H1 (cell line): ENCODE measurements at regions not wholly inside any gene's neighbourhood (a gene's known extent, or its start where the extent isn't known, plus 50 kb on each side); places are given as distances from the start of the nearest gene placed in this dataset.

Experiments
- CTCF ChIA-PET: fragments of 300-600 bp; sonication (Branson Sonifier 250); formaldehyde crosslinking; loops from one replicate; lab custom pipeline; 2021; ENCODE audit not compliant: partially characterized antibody; lab: Charles Lee
- POLR2A ChIA-PET: fragments of 300-600 bp; sonication (Branson Sonifier 250); formaldehyde crosslinking; loops from one replicate; lab custom pipeline; 2021; ENCODE audit warnings: inconsistent platforms; ENCODE audit not compliant: partially characterized antibody; lab: Charles Lee
- DNase-seq, 2 experiments: peaks; one replicate each; pipeline versions ENCODE4 v3.0.0 to v3.0.0-alpha.2; 2010 to 2022; ENCODE audit warnings: low spot score in 2 of 2, low read depth in 1 of 2, mixed read lengths in 1 of 2
- FAIRE-seq: peaks from 2 replicates; lab custom pipeline; 2011; peaks lifted over from hg19 to GRCh38; lab: Jason Lieb, UNC
- H2AFZ ChIP-seq: 2 replicates; pipeline ENCODE4 v1.8.1; 2012; ENCODE audit warnings: low read length, inconsistent platforms
- H2AK5ac ChIP-seq: 2 replicates; pipeline ENCODE4 v1.6.1; 2013; ENCODE audit warnings: low read depth, low read length
- H2BK120ac ChIP-seq: replicated peaks from 2 replicates; pipeline ENCODE3; 2013; ENCODE audit warnings: low read depth, low read length, inconsistent platforms
- H2BK12ac ChIP-seq: 2 replicates; pipeline ENCODE4 v1.6.1; 2013; ENCODE audit warnings: low read depth, low read length
- H2BK15ac ChIP-seq: 2 replicates; pipeline ENCODE4 v1.6.1; 2013; ENCODE audit warnings: low read length
- H2BK20ac ChIP-seq: 2 replicates; pipeline ENCODE4 v1.6.1; 2013; ENCODE audit warnings: low read length
- H2BK5ac ChIP-seq: 2 replicates; pipeline ENCODE4 v1.6.1; 2013; ENCODE audit warnings: low read depth, low read length
- H3K14ac ChIP-seq: 2 replicates; pipeline ENCODE4 v1.6.1; 2013; ENCODE audit warnings: inconsistent platforms; ENCODE audit not compliant: insufficient read length
- H3K18ac ChIP-seq: 2 replicates; pipeline ENCODE4 v1.6.1; 2013; ENCODE audit warnings: low read length; ENCODE audit errors: extremely low read depth
- H3K23ac ChIP-seq: 2 replicates; pipeline ENCODE4 v1.6.1; 2013; ENCODE audit warnings: inconsistent platforms; ENCODE audit not compliant: insufficient read length
- H3K23me2 ChIP-seq: 2 replicates; pipeline ENCODE4 v1.6.1; 2013; ENCODE audit warnings: low read depth, low read length
- H3K27ac ChIP-seq: 2 replicates; pipeline ENCODE4 v1.6.1; 2011; ENCODE audit warnings: low read depth, low read length, inconsistent platforms
- H3K27me3 ChIP-seq, 4 experiments: replicated peaks in 1 of 4; 1 replicate in 1 of 4; 2 replicates in 3 of 4; pipeline versions ENCODE4 v1.6.1 to v1.8.1; 2011 to 2013; ENCODE audit warnings: low read length in 3 of 4, mild to moderate bottlenecking in 3 of 4, inconsistent platforms in 2 of 4, mixed read lengths in 2 of 4, moderate library complexity in 1 of 4; ENCODE audit not compliant: control insufficient read depth in 3 of 4, insufficient read depth in 3 of 4; ENCODE audit errors: extremely low read depth in 1 of 4
- H3K36me3 ChIP-seq, 4 experiments: 2 replicates each; pipeline versions ENCODE4 v1.6.1 to v1.8.1; 2011 to 2013; ENCODE audit warnings: mild to moderate bottlenecking in 4 of 4, low read length in 3 of 4, moderate library complexity in 2 of 4, control low read depth in 1 of 4, inconsistent platforms in 1 of 4; ENCODE audit not compliant: insufficient read depth in 4 of 4, control insufficient read depth in 2 of 4
- H3K4ac ChIP-seq: replicated peaks from 2 replicates; pipeline ENCODE3; 2013; ENCODE audit warnings: low read length, low read depth, mixed read lengths, inconsistent platforms; ENCODE audit not compliant: insufficient read length
- H3K4me1 ChIP-seq, 4 experiments: replicated peaks in 1 of 4; 1 replicate in 1 of 4; 2 replicates in 3 of 4; pipeline versions ENCODE4 v1.6.1 to v1.8.1; 2011 to 2013; ENCODE audit warnings: low read length in 3 of 4, inconsistent platforms in 2 of 4, mixed read lengths in 1 of 4; ENCODE audit not compliant: insufficient read depth in 4 of 4, control insufficient read depth in 3 of 4
- H3K4me2 ChIP-seq, 2 experiments: 2 replicates each; pipeline versions ENCODE4 v1.6.1 to v1.8.1; 2011 to 2013; ENCODE audit warnings: low read depth in 2 of 2, low read length in 2 of 2, control low read depth in 1 of 2, inconsistent platforms in 1 of 2, mild to moderate bottlenecking in 1 of 2; ENCODE audit not compliant: insufficient read depth in 1 of 2
- H3K4me3 ChIP-seq, 4 experiments: fragments of 200-600, 300-600 bp in 1 of 4; sonication (generic), shearing (Covaris generic), sonication (Bioruptor Twin) in 1 of 4; 2 replicates each; pipeline versions ENCODE4 v1.5.1 to v1.8.1; 2011 to 2016; ENCODE audit warnings: low read length in 4 of 4, low read depth in 3 of 4, control low read depth in 2 of 4, inconsistent platforms in 2 of 4, mild to moderate bottlenecking in 2 of 4, mixed read lengths in 1 of 4, moderate library complexity in 1 of 4; ENCODE audit not compliant: insufficient read depth in 2 of 4; ENCODE audit errors: extremely low read depth in 1 of 4
- H3K56ac ChIP-seq: replicated peaks from 2 replicates; pipeline ENCODE3; 2013; ENCODE audit warnings: low read depth, mild to moderate bottlenecking, mixed read lengths, low read length, inconsistent platforms; ENCODE audit not compliant: insufficient read length
- H3K79me1 ChIP-seq: 2 replicates; pipeline ENCODE4 v1.6.1; 2013; ENCODE audit warnings: low read depth, low read length, control low read depth
- H3K79me2 ChIP-seq, 2 experiments: 2 replicates each; pipeline versions ENCODE4 v1.6.1 to v1.8.1; 2012 to 2013; ENCODE audit warnings: low read length in 2 of 2, mild to moderate bottlenecking in 2 of 2, inconsistent platforms in 1 of 2; ENCODE audit not compliant: insufficient read depth in 2 of 2, control insufficient read depth in 1 of 2
- H3K9ac ChIP-seq, 4 experiments: replicated peaks in 1 of 4; 1 replicate in 1 of 4; 2 replicates in 3 of 4; pipeline versions ENCODE4 v1.6.1 to v1.8.1; 2011 to 2013; ENCODE audit warnings: low read depth in 3 of 4, low read length in 3 of 4, control low read depth in 2 of 4, mild to moderate bottlenecking in 2 of 4, moderate library complexity in 2 of 4, inconsistent platforms in 1 of 4; ENCODE audit errors: extremely low read depth in 1 of 4
- H3K9me3 ChIP-seq, 2 experiments: 2 replicates each; pipeline versions ENCODE4 v1.6.1 to v1.8.1; 2012 to 2013; ENCODE audit warnings: mild to moderate bottlenecking in 2 of 2, moderate library complexity in 2 of 2, control low read depth in 1 of 2, inconsistent platforms in 1 of 2, low read depth in 1 of 2, low read length in 1 of 2, mixed read lengths in 1 of 2; ENCODE audit not compliant: insufficient read depth in 2 of 2
- H4K20me1 ChIP-seq, 2 experiments: replicated peaks in 1 of 2; 2 replicates each; pipeline versions ENCODE3 to v1.8.1; 2011 to 2013; ENCODE audit warnings: inconsistent platforms in 2 of 2, low read length in 2 of 2, mild to moderate bottlenecking in 1 of 2; ENCODE audit not compliant: insufficient read depth in 2 of 2, control insufficient read depth in 1 of 2
- H4K5ac ChIP-seq: 2 replicates; pipeline ENCODE4 v1.6.1; 2013; ENCODE audit warnings: low read length, low read depth, mixed read lengths, inconsistent platforms; ENCODE audit not compliant: insufficient read length
- H4K8ac ChIP-seq: 2 replicates; pipeline ENCODE4 v1.8.0; 2013; ENCODE audit warnings: mild to moderate bottlenecking, moderate library complexity, low read length, inconsistent platforms; ENCODE audit not compliant: insufficient read depth; ENCODE audit errors: extremely low read depth
- H4K91ac ChIP-seq: replicated peaks from 2 replicates; pipeline ENCODE3; 2013; ENCODE audit warnings: low read length, mixed read lengths, inconsistent platforms; ENCODE audit not compliant: insufficient read length
- BCL11A ChIP-seq, 2 experiments: IDR thresholded peaks; one replicate each; pipeline ENCODE4 v1.6.1; 2011; ENCODE audit warnings: low read depth in 2 of 2, low read length in 2 of 2, mild to moderate bottlenecking in 2 of 2
- CBX5 ChIP-seq: fragments of 300-800, 300-1000 bp; sonication (generic); IDR thresholded peaks from 2 replicates; pipeline ENCODE4 v1.7.1; 2016; ENCODE audit warnings: antibody characterized with exemption, low read length, low read depth
- CEBPB ChIP-seq: IDR thresholded peaks from 2 replicates; pipeline ENCODE4 v1.6.1; 2012; ENCODE audit warnings: low read depth, low read length
- EZH2 ChIP-seq: fragments of 200-600 bp; sonication (generic); IDR thresholded peaks from 2 replicates; pipeline ENCODE4 v1.7.1; 2012; ENCODE audit warnings: low read depth, mild to moderate bottlenecking, moderate library complexity, low read length, inconsistent platforms; ENCODE audit not compliant: severe bottlenecking
- GTF2F1 ChIP-seq: IDR thresholded peaks from 2 replicates; pipeline ENCODE4 v1.6.1; 2012; ENCODE audit warnings: low read depth, low read length, improper control_type of control experiment, borderline replicate concordance
- RAD21 ChIP-seq, 2 experiments: IDR thresholded peaks in 1 of 2; conservative IDR thresholded peaks in 1 of 2; 2 replicates each; pipeline ENCODE4 v1.6.1; 2011; ENCODE audit warnings: low read depth in 2 of 2, low read length in 2 of 2, improper control_type of control experiment in 1 of 2, inconsistent platforms in 1 of 2, mild to moderate bottlenecking in 1 of 2, moderate library complexity in 1 of 2
- RXRA ChIP-seq: IDR thresholded peaks from 2 replicates; pipeline ENCODE4 v1.6.1; 2011; ENCODE audit warnings: low read depth, mild to moderate bottlenecking, low read length, moderate library complexity; ENCODE audit not compliant: insufficient read depth
- TBP ChIP-seq: IDR thresholded peaks from 2 replicates; pipeline ENCODE4 v1.6.1; 2011; ENCODE audit warnings: low read depth, low read length, improper control_type of control experiment
- WGBS, 2 experiments: shearing (Covaris generic) in 1 of 2; methylation state at CpG; one replicate each; pipeline versions ENCODE4 v1.1.6 to v1.1.7; 2013 to 2015; ENCODE audit warnings: low lambda C conversion rate in 2 of 2, mixed read lengths in 2 of 2, inconsistent platforms in 1 of 2, low coverage in 1 of 2, missing lambda C conversion rate in 1 of 2; ENCODE audit not compliant: insufficient replicate concordance in 2 of 2, insufficient coverage in 1 of 2, insufficient read length in 1 of 2; ENCODE audit errors: extremely low coverage in 1 of 2, missing lambda C conversion rate in 1 of 2; 5-methylcytosine and 5-hydroxymethylcytosine counted together
- TF ChIP-seq, protein P1 (sequence below): IDR thresholded peaks from 2 replicates; pipeline ENCODE4 v1.6.1; 2011; ENCODE audit warnings: low read length, improper control_type of control experiment
- TF ChIP-seq, protein P2 (sequence below): IDR thresholded peaks from 2 replicates; pipeline ENCODE4 v1.6.1; 2012; ENCODE audit warnings: inconsistent platforms
- TF ChIP-seq, protein P3 (sequence below): IDR thresholded peaks from 2 replicates; pipeline ENCODE4 v1.6.1; 2011; ENCODE audit warnings: low read depth, mild to moderate bottlenecking, low read length; ENCODE audit not compliant: insufficient read depth

DNA sequence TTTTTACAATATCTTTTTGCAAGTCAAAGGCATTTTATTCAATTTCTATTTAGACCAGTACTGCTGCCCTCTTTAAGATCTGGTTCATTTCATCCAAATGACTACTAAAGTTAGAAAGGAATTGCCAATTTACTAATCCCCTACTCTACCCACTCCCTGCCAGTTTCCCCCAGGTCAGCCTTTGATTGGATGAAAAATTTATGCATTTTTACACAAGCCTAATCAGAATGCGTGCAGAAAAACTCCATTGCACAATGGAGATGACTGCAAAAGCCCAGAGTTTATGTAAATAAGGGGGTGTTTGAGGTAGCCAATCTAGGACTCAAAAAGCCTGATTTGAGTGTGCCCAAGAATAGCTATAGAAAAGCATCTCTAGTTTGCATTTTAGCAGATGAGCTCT, 310.6 kb downstream of the PABPC4L start:
- H2BK120ac ChIP-seq, result no peak overlapping the region
- H3K4me2 ChIP-seq, result no peak overlapping the region
- H2BK5ac ChIP-seq, result no peak overlapping the region
- no peaks in the 10 kb centered on the region for H3K23me2 ChIP-seq
- no peak overlapping the region for H3K27ac ChIP-seq
- no peak for FAIRE-seq
- DNase-seq, result no peak
- no peaks in the 10 kb centered on the region for H3K9me3 ChIP-seq
- CTCF ChIA-PET, result no interaction called here
- no peak overlapping the region for H3K56ac ChIP-seq
- no peak overlapping the region for H2AFZ ChIP-seq
- no peak overlapping the region for H4K5ac ChIP-seq
- H3K4ac ChIP-seq, result no peak overlapping the region
- H2BK20ac ChIP-seq, result no peak overlapping the region
- H2AK5ac ChIP-seq, result no peak overlapping the region
- H3K23ac ChIP-seq, result no peak overlapping the region
- H4K91ac ChIP-seq, result no peak overlapping the region
- no peaks in the 10 kb centered on the region for H3K79me1 ChIP-seq
- H3K9ac ChIP-seq, result no peak overlapping the region
- no peaks in the 10 kb centered on the region for H4K20me1 ChIP-seq
- no peak overlapping the region for H3K14ac ChIP-seq
- no peak overlapping the region for H2BK15ac ChIP-seq
- H4K8ac ChIP-seq, result no peak overlapping the region
- no peak overlapping the region for H2BK12ac ChIP-seq
- H3K36me3 ChIP-seq, result no peaks in the 10 kb centered on the region
- no peak overlapping the region for H3K18ac ChIP-seq
- POLR2A ChIA-PET, result no interaction called here
- no peaks in the 10 kb centered on the region for H3K27me3 ChIP-seq
- H3K4me1 ChIP-seq, result no peaks in the 10 kb centered on the region
- H3K79me2 ChIP-seq, result no peaks in the 10 kb centered on the region
- H3K4me3 ChIP-seq, result no peak overlapping the region
- WGBS, 2 experiments, result 93% methylated on average over 1 of the region's 1 CpG; no CpG with 5 or more reads in 1 of the 2 experiments
- TF ChIP-seq, protein P1, sequence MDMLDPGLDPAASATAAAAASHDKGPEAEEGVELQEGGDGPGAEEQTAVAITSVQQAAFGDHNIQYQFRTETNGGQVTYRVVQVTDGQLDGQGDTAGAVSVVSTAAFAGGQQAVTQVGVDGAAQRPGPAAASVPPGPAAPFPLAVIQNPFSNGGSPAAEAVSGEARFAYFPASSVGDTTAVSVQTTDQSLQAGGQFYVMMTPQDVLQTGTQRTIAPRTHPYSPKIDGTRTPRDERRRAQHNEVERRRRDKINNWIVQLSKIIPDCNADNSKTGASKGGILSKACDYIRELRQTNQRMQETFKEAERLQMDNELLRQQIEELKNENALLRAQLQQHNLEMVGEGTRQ, result no peak
- TF ChIP-seq RAD21 (IDR thresholded peaks at IDR 0.05 in 1 of 2, conservative IDR thresholded peaks at IDR 0.05 in 1 of 2; ENCODE audit: low read depth in 2 of 2, low read length in 2 of 2) (no peak), RXRA (no peak), CEBPB (no peak), TBP (no peak), EZH2 (no peak), CBX5 (no peak), GTF2F1 (no peak), BCL11A (IDR thresholded peaks at IDR 0.05; ENCODE audit: low read depth in 2 of 2, low read length in 2 of 2) (no peak)
- TF ChIP-seq, protein P2, sequence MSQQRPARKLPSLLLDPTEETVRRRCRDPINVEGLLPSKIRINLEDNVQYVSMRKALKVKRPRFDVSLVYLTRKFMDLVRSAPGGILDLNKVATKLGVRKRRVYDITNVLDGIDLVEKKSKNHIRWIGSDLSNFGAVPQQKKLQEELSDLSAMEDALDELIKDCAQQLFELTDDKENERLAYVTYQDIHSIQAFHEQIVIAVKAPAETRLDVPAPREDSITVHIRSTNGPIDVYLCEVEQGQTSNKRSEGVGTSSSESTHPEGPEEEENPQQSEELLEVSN, result no peak
- TF ChIP-seq, protein P3, sequence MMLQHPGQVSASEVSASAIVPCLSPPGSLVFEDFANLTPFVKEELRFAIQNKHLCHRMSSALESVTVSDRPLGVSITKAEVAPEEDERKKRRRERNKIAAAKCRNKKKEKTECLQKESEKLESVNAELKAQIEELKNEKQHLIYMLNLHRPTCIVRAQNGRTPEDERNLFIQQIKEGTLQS, result no peak
